Skeletal muscle cell (primary cell): ENCODE measurements at regions not wholly inside any gene's neighbourhood (a gene's known extent, or its start where the extent isn't known, plus 50 kb on each side); places are given as distances from the start of the nearest gene placed in this dataset.

Experiments used
- DNase-seq: peaks from one replicate; pipeline ENCODE4 v3.0.0-alpha.2; 2010; ENCODE audit warnings: low read depth
- H3K4me3 ChIP-seq: 2 replicates; pipeline ENCODE4 v1.5.1; 2011; ENCODE audit warnings: low read depth, mild to moderate bottlenecking, control low read depth, low read length, moderate library complexity

DNA sequence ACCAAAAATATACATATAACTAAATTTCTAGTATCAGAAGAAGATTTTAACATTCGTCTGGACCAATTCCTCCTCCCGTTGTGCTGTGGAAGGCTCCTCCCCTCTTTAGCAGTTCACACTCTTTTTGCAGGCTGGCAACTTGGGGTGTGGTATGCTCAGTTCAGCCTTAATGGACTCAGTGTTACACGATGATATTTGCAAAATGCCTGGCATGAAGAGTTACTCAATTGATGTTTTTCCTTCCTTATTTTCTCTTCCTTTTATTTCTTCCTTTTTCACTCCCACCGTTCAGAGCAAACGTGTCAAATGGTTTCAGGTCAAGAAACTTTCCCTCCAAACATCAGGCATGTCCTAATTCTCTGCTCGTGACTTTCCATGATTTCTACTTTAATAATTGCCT is 248.3 kb downstream of the PHF14 start:
- no peak overlapping the region for H3K4me3 ChIP-seq
- DNase-seq: no peak

DNA sequence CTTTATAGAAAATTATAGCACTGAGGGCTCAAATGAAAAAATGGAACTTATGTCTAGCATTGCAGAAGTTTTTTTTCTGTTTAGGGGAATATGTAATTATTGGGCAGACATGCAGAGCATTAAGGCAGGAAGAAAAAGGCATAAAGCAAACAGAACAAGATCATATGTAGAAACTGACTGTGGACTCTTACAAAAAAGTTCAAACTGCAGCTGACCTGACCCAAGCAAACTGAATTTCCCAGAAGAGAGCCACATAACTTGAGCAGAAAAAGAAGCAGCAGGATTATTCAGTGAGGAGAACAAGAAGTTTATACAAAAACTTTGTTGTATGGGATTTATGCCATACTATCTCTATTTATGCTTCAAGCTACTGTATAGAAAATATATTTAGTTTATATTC is 250.9 kb downstream of the PHF14 start:
- H3K4me3 ChIP-seq: no peak overlapping the region
- DNase-seq: no peak

- DNase-seq: peak; percentile 62
- no peak overlapping the region for H3K4me3 ChIP-seq
These were observed 254.8 kb downstream of the PHF14 start for GRCh38 chr7:11228515-11228914.

DNA sequence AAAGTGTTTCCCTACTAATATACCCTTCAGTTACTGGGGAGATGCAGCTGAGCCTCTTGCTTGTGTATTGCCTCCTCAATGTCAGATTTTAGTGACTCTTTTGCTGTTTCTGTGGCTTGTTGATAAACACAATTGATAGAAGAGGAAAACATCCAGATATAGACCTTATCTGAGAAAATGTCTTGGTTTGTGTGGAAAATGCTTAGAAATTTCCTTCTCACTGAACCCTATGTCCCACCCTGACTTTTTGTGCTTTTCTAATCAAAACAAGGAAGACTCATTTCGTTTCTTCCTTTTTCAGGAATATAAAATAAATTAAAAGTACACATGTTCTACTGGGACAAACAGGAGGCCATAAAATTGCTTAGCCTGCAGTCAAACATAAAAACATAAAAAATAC is 257.5 kb downstream of the PHF14 start:
- DNase-seq: no peak
- no peak overlapping the region for H3K4me3 ChIP-seq

GRCh38 chr7:11232462-11232861 is 258.8 kb downstream of the PHF14 start:
- no peak overlapping the region for H3K4me3 ChIP-seq
- DNase-seq: no peak

DNA sequence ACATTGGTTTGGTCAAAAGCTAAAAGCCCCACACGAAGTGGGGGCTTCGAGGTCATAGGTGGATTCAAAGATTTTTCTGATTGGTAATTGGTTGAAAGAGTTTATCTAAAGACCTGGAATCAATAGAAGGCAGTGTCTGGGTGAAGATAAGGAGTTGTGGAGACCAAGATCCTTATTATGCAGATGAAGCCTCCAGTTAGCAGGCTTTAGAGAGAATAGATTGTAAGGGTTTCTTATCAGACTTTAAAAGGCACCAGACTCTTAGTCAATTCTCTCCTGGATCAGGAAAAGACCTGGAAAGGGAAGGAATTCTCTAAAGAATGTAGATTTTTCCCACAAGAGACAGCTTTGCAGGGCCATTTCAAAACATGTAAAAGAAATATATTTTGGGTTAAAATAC is 260.2 kb downstream of the PHF14 start:
- H3K4me3 ChIP-seq: no peak overlapping the region
- no peak for DNase-seq

DNA sequence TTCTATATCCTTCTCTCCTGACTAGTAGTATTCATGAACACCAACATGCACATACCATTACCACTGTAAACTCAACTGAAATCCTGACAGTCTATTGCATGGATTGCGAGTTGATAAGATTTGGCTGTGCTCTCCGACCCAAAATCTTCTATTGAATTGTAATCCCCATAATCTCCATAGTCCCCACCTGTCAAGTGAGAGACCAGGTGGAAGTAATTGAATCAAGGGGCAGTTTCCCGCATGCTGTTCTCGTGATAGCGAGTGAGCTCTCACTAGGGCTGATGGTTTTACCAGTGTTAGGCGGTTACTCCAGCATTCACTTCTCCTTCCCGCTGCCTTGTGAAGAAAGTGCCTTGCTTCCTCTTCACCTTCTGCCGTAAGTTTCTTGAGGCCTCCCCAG is 261.8 kb downstream of the PHF14 start:
- DNase-seq: no peak

DNA sequence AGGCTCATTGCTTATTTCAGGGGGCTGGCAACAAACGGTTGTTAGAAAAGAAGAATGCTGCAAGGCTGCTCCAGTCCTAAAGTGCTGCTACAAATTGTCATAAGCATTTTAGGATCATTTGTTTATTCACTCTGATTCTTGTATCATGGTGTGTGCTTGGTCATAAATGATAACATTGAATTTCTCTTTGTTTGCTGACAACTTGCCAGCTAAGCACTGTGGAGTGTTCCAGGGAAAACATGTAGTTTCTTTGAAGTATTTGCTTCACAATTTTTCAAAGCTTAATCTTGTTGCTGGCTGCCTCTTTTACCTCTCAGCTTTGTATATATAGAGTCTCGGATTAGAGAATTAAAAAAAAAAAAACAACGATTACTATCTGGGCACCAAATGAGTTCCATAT is 263.0 kb downstream of the PHF14 start:
- no peak overlapping the region for H3K4me3 ChIP-seq
- DNase-seq: no peak

More for the DNA sequence above, 261.8 kb downstream of the PHF14 start:
- no peak overlapping the region for H3K4me3 ChIP-seq

DNA sequence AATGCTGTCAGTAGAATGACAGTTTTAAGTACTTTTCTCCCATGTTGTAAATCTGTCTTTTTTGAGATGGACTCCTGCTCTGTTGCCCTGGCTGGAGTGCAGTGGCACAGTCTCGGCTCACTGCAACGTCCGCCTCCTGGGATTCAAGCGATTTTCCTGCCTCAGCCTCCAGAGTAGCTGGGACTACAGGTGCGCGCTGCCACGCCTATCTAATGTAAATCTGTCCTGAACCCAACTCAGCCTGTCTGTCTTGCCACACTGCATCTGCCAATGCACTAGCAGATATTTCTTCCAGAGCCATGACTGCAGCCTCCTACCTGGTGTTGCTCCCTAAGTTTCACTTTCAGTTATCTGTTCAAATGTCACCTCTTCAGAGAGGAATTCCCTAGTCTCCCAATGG is 264.1 kb downstream of the PHF14 start:
- no peak for DNase-seq
- no peak overlapping the region for H3K4me3 ChIP-seq

DNA sequence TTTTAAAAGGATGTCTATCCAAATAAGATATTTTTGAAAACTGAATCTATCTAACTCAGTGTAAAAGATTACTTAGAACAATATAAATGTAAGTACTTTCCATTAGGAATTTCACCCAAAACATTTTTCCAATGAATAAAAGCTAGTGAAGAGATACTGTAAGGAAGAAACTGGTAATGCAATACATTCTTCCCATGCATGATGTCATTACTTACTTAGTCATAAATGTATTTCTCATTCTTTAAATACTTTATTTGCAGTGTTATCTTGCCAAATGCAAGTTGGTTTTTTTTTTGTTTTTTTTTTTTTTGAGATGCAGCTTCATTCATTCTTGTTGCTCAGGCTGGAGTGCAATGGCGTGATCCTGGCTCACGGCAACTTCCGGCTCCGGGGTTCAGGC is 265.6 kb downstream of the PHF14 start:
- H3K4me3 ChIP-seq: no peak overlapping the region
- no peak for DNase-seq

DNA sequence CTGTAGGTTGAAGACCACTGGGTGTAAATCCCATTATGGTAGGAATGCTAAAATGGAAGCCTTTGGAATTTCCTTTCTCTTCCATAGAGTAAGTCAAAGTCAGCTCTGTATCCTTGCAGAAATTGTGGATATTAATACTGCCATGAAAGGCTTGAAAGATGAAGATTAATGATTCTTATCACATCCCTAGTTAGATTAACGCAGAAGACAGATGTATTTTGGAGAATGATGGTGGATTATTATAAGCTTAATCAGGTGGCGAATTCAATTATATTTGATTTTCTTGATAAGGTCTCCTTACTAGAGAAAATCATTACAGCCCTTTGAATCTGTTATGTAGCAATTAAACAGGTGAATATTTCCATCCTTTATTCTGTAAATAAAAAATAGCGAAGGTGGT is 270.1 kb downstream of the PHF14 start:
- H3K4me3 ChIP-seq: no peak overlapping the region
- no peak for DNase-seq

GRCh38 chr7:11244149-11244548 is 270.5 kb downstream of the PHF14 start:
- H3K4me3 ChIP-seq: no peak overlapping the region
- no peak for DNase-seq

DNA sequence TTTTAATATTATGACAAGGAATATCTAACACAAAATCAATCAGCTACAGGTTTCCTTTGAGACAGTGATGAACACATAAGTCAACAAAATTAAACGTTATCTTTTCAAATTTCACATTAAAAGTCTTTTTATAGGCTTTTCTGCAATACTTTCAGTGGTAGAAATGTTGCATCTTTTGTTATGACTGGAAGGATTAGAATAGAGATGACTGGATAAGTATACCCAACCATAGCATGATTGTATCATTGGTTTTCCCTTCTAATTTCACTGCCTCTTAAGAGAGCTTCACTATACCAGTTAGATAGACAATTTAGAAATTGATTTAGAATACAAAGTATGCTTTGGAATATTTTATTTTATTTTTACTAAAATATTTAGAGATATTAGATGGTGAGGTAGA is 273.9 kb downstream of the PHF14 start:
- H3K4me3 ChIP-seq: no peak overlapping the region
- no peak for DNase-seq

DNA sequence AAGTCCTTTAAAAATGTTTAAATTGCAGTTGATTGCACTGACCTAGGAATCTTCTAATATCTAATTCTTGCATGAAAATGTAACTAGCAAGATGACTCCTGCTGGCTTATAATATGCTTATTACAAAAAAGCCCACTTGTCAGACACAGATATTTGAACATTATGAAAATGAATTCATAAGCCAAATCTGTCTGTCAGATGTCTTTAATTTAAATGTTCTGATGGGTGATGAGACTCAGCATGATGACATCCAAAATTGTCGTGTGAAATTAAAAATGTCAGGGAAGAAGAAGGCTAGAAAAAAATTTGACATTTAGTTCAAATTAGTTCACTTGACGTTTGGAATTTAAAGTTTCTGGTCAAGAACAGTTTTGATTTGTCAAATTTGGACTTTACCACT is 277.8 kb downstream of the PHF14 start:
- H3K4me3 ChIP-seq: no peak overlapping the region
- DNase-seq: no peak

- no peak overlapping the region for H3K4me3 ChIP-seq
- no peak for DNase-seq
These were observed 278.4 kb downstream of the PHF14 start for GRCh38 chr7:11252011-11252607.

- DNase-seq: no peak
- H3K4me3 ChIP-seq: no peak overlapping the region
These were observed 279.1 kb downstream of the PHF14 start for GRCh38 chr7:11252705-11253272.

DNA sequence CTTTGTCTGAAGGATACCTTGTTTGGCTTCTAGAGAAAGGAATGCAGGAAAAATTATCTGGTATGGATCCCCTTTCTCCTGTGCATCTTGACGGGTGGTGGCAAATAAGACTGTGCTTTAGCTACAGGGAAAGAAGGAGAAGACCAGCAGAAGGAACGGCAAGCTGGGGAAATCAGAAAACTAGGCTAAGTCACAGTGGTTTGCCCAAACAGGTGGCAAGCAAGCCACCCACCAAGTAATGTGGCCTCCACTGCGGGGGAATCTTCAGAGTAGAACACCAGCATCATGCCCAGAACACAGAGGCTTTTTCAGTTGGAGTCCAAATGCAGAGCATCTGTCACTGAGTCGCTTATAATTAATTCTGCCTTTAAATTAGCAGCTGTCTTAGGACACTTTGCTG is 282.8 kb downstream of the PHF14 start:
- no peak overlapping the region for H3K4me3 ChIP-seq
- no peak for DNase-seq

- DNase-seq: no peak
- H3K4me3 ChIP-seq: no peak overlapping the region
These were observed 287.8 kb downstream of the PHF14 start for GRCh38 chr7:11261470-11261869.

GRCh38 chr7:11266101-11266500 is 292.4 kb downstream of the PHF14 start:
- DNase-seq: no peak
- no peak overlapping the region for H3K4me3 ChIP-seq

- DNase-seq: no peak
- no peak overlapping the region for H3K4me3 ChIP-seq
These were observed 298.7 kb downstream of the PHF14 start for GRCh38 chr7:11272352-11272751.

DNA sequence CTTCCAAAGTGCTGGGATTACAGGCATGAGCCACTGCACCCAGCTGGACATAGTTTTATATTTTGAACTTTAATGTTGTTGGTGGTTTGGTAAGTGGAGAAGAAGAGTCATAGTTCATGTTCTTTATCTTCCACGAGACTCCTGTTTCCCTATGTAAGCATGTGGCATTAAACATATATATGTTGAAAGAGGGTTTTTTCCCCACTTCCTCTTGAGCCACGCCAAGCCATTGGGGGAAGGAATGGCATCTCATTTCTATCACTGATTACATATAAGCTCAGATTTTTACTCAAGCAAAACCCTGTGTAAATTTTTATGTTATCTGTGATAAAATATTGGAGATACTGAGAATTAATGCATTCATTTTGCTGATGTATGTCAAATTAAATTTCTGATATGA is 300.4 kb downstream of the PHF14 start:
- no peak for DNase-seq
- H3K4me3 ChIP-seq: no peak overlapping the region

DNA sequence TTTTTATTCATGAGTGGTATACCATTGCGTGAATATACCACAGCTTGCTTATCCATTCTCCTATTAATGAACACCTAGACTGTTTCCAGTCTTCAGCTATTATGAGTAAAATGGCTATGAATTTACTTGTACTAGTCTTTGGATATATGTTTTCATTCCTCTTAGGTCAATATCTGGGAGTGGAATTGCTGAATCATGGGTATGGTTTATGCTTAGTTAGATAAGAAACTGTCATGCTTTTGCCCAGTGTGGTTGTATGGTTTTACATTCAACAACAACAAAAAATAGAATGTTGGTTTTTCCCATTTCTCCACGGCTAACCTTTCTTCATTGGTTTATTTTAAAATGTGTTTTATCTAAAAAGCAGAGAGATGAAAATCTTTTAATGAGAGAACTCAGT is 308.3 kb downstream of the PHF14 start:
- no peak overlapping the region for H3K4me3 ChIP-seq
- DNase-seq: no peak
